ENCODE measurements at regions not wholly inside any gene's neighbourhood (a gene's known extent, or its start where the extent isn't known, plus 50 kb on each side); places are given as distances from the start of the nearest gene placed in this dataset.
A peak's percentile ranks its signal among the peaks of the same experiment; 100 is the strongest.
"Not testable (repeated sequence)": the region's sequence is repeated elsewhere in the genome, so short reads cannot be mapped to it uniquely, and the experiment has no call there.

GRCh38 chr4:162839814-162840213 lies 326.9 kb downstream of the NAF1 start:
- Mint-ChIP-seq H3K9me3 (peaks cover 6% of the 10 kb centered on the region), H3K27ac (no peak overlapping the region), H3K4me3 (no peak overlapping the region), H3K36me3 (no peaks in the 10 kb centered on the region), H3K27me3 (no peaks in the 10 kb centered on the region), H3K4me1 (ENCODE audit: unreplicated experiment) (no peaks in the 10 kb centered on the region)
- TF ChIP-seq, protein P1, sequence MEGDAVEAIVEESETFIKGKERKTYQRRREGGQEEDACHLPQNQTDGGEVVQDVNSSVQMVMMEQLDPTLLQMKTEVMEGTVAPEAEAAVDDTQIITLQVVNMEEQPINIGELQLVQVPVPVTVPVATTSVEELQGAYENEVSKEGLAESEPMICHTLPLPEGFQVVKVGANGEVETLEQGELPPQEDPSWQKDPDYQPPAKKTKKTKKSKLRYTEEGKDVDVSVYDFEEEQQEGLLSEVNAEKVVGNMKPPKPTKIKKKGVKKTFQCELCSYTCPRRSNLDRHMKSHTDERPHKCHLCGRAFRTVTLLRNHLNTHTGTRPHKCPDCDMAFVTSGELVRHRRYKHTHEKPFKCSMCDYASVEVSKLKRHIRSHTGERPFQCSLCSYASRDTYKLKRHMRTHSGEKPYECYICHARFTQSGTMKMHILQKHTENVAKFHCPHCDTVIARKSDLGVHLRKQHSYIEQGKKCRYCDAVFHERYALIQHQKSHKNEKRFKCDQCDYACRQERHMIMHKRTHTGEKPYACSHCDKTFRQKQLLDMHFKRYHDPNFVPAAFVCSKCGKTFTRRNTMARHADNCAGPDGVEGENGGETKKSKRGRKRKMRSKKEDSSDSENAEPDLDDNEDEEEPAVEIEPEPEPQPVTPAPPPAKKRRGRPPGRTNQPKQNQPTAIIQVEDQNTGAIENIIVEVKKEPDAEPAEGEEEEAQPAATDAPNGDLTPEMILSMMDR (conservative IDR thresholded peaks at IDR 0.05) = peak; percentile 26
- DNase-seq (ENCODE audit: extremely low spot score, unreplicated experiment) = no peak

- Mint-ChIP-seq H3K4me1 (ENCODE audit: unreplicated experiment) (no peaks in the 10 kb centered on the region), H3K27ac (no peak overlapping the region)
Observed at GRCh38 chr4:162838671-162839070, 328.0 kb downstream of the NAF1 start.

GRCh38 chr4:162837679-162838078 lies 329.0 kb downstream of the NAF1 start:
- TF ChIP-seq, protein P1 (conservative IDR thresholded peaks at IDR 0.05) = no peak
- no peaks in the 10 kb centered on the region for H3K4me1 Mint-ChIP-seq (ENCODE audit: unreplicated experiment)
- H3K27me3 Mint-ChIP-seq = no peaks in the 10 kb centered on the region
- no peaks in the 10 kb centered on the region for H3K36me3 Mint-ChIP-seq
- no peak overlapping the region for H3K27ac Mint-ChIP-seq
- no peak for DNase-seq (ENCODE audit: extremely low spot score, unreplicated experiment)
- no peak overlapping the region for H3K4me3 Mint-ChIP-seq
- H3K9me3 Mint-ChIP-seq = peaks cover 6% of the 10 kb centered on the region

More at GRCh38 chr4:162838671-162839070, 328.0 kb downstream of the NAF1 start:
- Mint-ChIP-seq H3K4me3 (no peak overlapping the region), H3K9me3 (peaks cover 6% of the 10 kb centered on the region), H3K36me3 (no peaks in the 10 kb centered on the region), H3K27me3 (no peaks in the 10 kb centered on the region)
- DNase-seq (ENCODE audit: extremely low spot score, unreplicated experiment) = no peak
- TF ChIP-seq, protein P1 (conservative IDR thresholded peaks at IDR 0.05) = no peak

DNA sequence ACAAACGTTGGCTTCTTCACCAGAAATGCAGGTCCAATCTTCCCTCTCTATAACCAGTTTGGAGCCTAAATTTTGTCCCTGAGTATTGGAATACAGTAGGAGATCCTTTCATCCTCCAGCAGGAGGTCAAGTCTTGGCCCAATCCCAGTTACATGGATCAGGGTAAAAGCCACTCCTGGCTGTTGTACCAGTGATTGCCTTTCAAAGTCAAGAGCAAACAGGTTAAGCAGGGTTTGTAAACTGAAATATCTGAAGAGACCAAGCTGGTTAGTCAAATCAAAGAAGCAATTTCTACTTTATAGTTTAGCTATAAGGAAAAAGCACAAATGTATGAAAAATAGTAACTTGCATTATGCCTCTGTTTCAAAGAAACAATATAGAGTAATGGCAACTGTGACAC lies 329.4 kb downstream of the NAF1 start:
- DNase-seq (ENCODE audit: extremely low spot score, unreplicated experiment) = no peak
- TF ChIP-seq, protein P1 (conservative IDR thresholded peaks at IDR 0.05) = no peak
- Mint-ChIP-seq H3K4me1 (ENCODE audit: unreplicated experiment) (no peaks in the 10 kb centered on the region), H3K4me3 (no peak overlapping the region), H3K27me3 (no peaks in the 10 kb centered on the region), H3K36me3 (no peaks in the 10 kb centered on the region), H3K9me3 (peaks cover 6% of the 10 kb centered on the region), H3K27ac (no peak overlapping the region)

DNA sequence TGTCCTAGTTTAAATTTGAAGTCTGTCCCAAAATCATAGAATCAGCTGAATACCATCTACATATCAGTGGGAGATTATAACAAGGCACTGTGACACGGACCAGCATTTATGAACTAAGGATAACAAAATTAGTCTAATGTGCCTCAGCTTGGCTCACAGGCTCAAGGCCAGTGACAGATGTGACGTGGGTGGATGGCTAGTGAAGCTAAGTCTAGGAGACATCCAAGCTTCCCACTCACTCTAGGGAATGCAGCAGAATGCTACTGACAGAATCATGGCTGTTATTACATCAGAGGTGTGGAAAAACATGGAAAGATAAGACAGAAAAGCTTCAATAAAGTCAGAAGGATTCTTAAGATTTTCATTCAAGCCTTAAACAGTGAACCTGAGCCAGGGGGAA lies 329.9 kb downstream of the NAF1 start:
- H3K4me3 Mint-ChIP-seq = no peak overlapping the region
- no peak for DNase-seq (ENCODE audit: extremely low spot score, unreplicated experiment)
- H3K27ac Mint-ChIP-seq = no peak overlapping the region
- H3K27me3 Mint-ChIP-seq = no peaks in the 10 kb centered on the region
- H3K4me1 Mint-ChIP-seq (ENCODE audit: unreplicated experiment) = no peaks in the 10 kb centered on the region
- H3K36me3 Mint-ChIP-seq = no peaks in the 10 kb centered on the region
- H3K9me3 Mint-ChIP-seq = peaks cover 6% of the 10 kb centered on the region
- TF ChIP-seq, protein P1 (conservative IDR thresholded peaks at IDR 0.05) = no peak

DNA sequence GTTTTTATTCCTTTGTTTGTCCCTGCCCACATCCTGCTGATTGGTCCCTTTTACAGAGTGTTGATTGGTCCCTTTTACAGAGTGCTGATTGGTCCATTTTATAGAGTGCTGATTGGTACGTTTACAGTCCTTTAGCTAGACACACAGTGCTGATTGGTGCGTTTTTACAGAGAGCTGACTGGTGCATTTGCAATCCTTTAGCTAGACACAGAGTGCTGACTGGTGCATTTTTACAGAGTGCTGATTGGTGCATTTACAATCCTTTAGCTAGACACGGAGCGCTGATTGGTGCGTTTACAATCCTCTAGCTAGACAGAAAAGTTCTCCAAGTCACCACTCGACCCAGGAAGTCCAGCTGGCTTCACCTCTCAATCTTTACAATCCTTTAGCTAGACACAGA lies 330.4 kb downstream of the NAF1 start:
- H3K4me3 Mint-ChIP-seq; H3K9me3 Mint-ChIP-seq; H3K27me3 Mint-ChIP-seq; H3K27ac Mint-ChIP-seq; H3K36me3 Mint-ChIP-seq; DNase-seq (ENCODE audit: extremely low spot score, unreplicated experiment); H3K4me1 Mint-ChIP-seq (ENCODE audit: unreplicated experiment): not testable (repeated sequence)

Data from type B pancreatic cell (in vitro differentiated cells).